ENCODE measurements at regions not wholly inside any gene's neighbourhood (a gene's known extent, or its start where the extent isn't known, plus 50 kb on each side); places are given as distances from the start of the nearest gene placed in this dataset.
"Not testable (repeated sequence)": the region's sequence is repeated elsewhere in the genome, so short reads cannot be mapped to it uniquely, and the experiment has no call there.

- no peak for DNase-seq
Observed at GRCh38 chr1:70674941-70675685, 264.0 kb downstream of the CTH start.

- DNase-seq, result no peak
Observed at GRCh38 chr1:70675737-70676156, 264.7 kb downstream of the CTH start.

- no peak for DNase-seq
Observed at GRCh38 chr1:70685300-70686286, 274.5 kb downstream of the CTH start.

- no peak for DNase-seq
Observed at GRCh38 chr1:70688580-70688979, 277.5 kb downstream of the CTH start.

- DNase-seq, result no peak
Observed at GRCh38 chr1:70706381-70707037, 295.4 kb downstream of the CTH start.

GRCh38 chr1:70707214-70707613 is 296.1 kb downstream of the CTH start:
- DNase-seq, result no peak

GRCh38 chr1:70714149-70714548 is 303.1 kb downstream of the CTH start:
- no peak for DNase-seq

DNA sequence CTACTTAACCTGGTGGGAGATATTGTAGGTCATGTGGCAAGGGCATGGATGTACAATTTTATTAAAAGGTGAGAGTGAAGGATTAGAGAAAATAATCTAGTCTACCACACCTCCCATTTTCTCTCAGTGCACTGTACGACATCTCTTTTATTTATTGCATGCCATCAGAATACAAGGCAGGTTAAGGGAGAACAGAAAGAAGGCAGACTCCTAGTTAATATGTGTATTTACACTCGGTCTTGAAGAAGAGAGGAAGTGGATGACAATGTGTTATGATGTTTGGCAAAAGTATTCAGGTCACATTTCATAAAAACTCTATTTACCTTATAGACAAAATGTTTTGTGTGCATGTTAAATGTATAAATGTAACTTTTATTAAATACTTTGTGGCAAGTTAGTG is 306.1 kb downstream of the CTH start:
- no peak for DNase-seq

- no peak for DNase-seq
Observed at GRCh38 chr1:70717656-70718055, 306.6 kb downstream of the CTH start.

- DNase-seq, result no peak
Observed at GRCh38 chr1:70718086-70718630, 307.1 kb downstream of the CTH start.

DNA sequence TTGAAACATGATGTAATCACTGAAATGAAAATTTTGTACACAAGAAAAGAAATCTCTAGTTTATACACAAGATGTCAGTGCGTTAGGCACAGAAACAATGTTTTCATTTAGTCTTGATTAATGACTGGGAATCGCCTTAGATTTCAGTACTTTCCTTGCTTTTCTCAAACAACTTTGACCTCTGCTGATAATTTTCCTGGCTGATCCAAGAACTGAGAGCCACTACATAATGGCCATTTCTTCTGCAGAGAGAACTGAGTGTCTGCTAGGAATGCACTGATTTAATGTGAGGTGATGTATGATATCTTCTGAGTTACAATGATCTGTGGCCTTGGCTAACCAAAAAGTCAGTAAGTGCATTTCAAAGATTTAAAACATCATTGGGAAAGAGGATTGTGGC is 308.1 kb downstream of the CTH start:
- no peak for DNase-seq

GRCh38 chr1:70720109-70720508 is 309.0 kb downstream of the CTH start:
- DNase-seq, result no peak

DNA sequence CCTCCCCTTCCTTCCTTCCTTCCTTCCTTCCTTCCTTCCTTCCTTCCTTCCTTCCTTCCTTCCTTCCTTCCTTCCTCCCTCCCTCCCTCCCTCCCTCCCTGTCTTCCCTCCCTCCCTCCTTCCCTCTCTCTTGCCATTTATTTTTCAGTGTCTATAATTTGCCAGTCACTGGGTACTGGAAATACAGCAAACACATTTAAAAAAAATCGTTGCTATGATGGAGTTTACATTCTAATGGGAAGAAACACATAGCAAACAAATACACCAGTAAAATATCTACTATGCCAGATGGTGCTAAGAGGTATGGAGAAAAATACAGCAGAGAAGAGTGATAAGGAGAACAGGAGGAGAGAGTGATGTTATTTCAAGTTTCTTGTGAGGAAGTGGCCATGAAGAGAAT is 309.5 kb downstream of the CTH start:
- no peak for DNase-seq

GRCh38 chr1:70727886-70728489 is 316.9 kb downstream of the CTH start:
- no peak for DNase-seq

GRCh38 chr1:70736518-70736917 is 311.1 kb downstream of the PTGER3 start:
- not testable (repeated sequence) for DNase-seq

- DNase-seq, result no peak
Observed at GRCh38 chr1:70737125-70737524, 310.5 kb downstream of the PTGER3 start.

DNA sequence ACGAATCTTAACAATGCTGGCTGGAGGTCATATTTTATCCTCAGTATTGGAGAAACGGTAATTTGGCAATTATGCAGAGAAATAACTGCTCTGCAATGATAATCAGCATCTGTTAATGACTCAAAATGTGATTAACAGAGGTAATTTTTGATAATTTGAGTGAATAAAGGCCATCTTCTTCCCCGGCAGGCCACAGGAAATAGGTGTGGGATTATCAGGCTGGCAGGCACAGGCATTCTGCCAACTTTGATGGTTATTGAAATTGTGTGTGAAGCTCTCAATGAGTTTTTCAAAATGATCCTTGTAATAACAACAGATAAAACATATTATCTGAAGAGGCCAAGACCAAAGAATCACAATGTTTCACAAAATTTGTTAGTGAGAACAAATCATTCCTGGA is 309.0 kb downstream of the PTGER3 start:
- DNase-seq, result no peak

DNA sequence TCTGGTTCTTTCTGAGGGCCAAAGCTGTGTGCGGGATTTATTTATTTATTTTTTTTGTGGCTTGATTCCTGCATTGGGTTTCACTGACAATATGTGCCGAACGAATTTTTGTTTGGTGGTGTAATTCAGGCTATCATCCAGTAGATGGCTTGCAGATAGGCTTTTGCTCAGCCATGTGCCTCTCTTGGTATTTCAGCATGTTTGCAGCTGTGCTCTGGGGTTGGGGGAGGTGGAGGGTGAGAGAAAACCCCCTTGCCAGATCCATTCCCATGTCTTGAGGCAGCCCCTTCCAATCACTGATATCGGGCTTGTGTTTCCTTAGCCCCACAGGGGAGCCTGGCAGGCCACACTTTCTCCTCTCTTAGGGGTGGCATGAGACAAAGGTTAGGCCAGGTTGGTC is 302.4 kb downstream of the PTGER3 start:
- DNase-seq, result no peak

GRCh38 chr1:70746062-70746461 is 301.6 kb downstream of the PTGER3 start:
- not testable (repeated sequence) for DNase-seq

- not testable (repeated sequence) for DNase-seq
Observed at GRCh38 chr1:70747123-70747522, 300.5 kb downstream of the PTGER3 start.

DNA sequence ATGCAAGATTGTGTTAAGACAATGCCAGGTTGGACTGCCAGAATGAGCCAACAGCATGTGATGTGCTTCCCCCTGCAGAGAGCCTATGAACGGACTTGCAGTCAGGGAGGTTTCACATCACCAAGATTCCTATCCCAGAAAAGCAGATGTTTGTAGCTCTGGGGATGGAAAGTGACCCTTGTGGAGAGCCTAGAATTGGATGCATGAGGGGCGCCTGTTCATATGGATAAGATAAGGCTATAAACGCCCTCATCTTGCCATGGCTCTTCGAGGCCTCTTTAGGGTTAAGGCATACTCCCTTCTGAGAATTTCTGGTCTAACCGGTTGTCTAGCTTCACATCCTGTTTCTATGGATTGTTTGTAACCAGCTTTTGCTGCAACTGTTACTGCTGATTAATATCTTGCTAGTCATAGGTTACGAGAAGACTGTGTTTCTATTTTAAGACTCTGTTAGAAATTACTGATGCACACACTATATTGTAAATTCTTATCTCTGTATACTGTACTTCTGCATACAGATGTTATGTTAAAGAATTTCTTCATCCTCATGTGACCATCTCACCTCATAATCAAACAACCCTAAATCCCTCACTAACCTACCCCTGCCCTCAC is 295.8 kb downstream of the PTGER3 start:
- DNase-seq, result not testable (repeated sequence)

DNA sequence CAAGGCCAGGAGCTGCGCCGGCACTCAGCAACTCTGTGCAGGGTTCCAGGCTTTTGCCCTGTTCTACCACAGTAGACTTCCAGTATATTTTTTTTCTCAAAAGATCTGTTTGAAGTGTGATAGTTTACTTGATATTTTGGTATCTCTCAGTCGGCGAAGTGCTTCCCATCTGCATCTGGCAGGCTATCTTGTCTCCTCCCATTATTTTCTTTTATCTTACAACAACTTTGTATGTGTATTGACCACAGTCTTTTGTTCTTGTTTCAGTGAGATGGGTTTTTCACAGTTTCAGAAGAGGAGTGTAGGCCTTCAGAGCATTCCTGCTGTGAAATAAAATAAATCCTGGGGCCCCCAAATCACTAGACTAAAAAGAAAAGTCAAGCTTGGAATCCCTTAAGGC is 292.9 kb downstream of the PTGER3 start:
- no peak for DNase-seq

Measured in right forelimb (tissue), 1 donor.